B cell (primary cell): ENCODE measurements at regions not wholly inside any gene's neighbourhood (a gene's known extent, or its start where the extent isn't known, plus 50 kb on each side); places are given as distances from the start of the nearest gene placed in this dataset.

Experiments used
- ATAC-seq: fragments of 200-7000 bp; cut with Tn5 transposase; one replicate; pipeline ENCODE4 v1.10.0; 2021; ENCODE audit warnings: low read depth, mild to moderate bottlenecking, moderate number of reproducible peaks, moderate library complexity
- CTCF ChIA-PET: fragments of 350-600 bp; sonication (Branson Sonifier 250); formaldehyde crosslinking; loops from one replicate; lab custom pipeline; 2021; ENCODE audit warnings: antibody characterized with exemption, inconsistent platforms; lab: Charles Lee
- POLR2A ChIA-PET: fragments of 350-600 bp; sonication (Branson Sonifier 250); formaldehyde crosslinking; loops from one replicate; lab custom pipeline; 2021; ENCODE audit warnings: antibody characterized with exemption; lab: Charles Lee
- DNase-seq: peaks from one replicate; pipeline ENCODE4 v3.0.0; 2013
- H2AFZ ChIP-seq: 2 replicates; pipeline ENCODE4 v1.6.1; 2012; ENCODE audit warnings: mild to moderate bottlenecking, low read depth, low read length; ENCODE audit not compliant: insufficient read depth, poor library complexity, severe bottlenecking
- H3K27ac ChIP-seq, 2 donors: 1 replicate in 1 of 2; 2 replicates in 1 of 2; pipeline ENCODE4 v1.5.1; 2012 to 2013; ENCODE audit warnings: low read length in 2 of 2, mild to moderate bottlenecking in 2 of 2, moderate library complexity in 1 of 2
- H3K27me3 ChIP-seq, 4 experiments: fragments of 200-600 bp in 1 of 4; sonication (generic) in 1 of 4; replicated peaks in 1 of 4; 1 replicate in 2 of 4; 2 replicates in 2 of 4; pipeline versions ENCODE4 v1.6.1 to v1.7.0; 2013 to 2016; ENCODE audit warnings: low read length in 3 of 4, mild to moderate bottlenecking in 2 of 4, mixed read lengths in 1 of 4, moderate library complexity in 1 of 4; ENCODE audit not compliant: insufficient read depth in 4 of 4, control insufficient read depth in 3 of 4; ENCODE audit errors: control extremely low read depth in 1 of 4
- H3K36me3 ChIP-seq, 2 experiments: replicated peaks in 1 of 2; 1 replicate in 1 of 2; 2 replicates in 1 of 2; pipeline versions ENCODE4 v1.6.1 to v1.7.1; 2013; ENCODE audit warnings: low read length in 1 of 2; ENCODE audit not compliant: insufficient read depth in 2 of 2, control insufficient read depth in 1 of 2; ENCODE audit errors: control extremely low read depth in 1 of 2, extremely low read depth in 1 of 2
- H3K4me1 ChIP-seq, 2 donors: fragments of 200-600 bp in 1 of 2; sonication (generic) in 1 of 2; 1 replicate in 1 of 2; 2 replicates in 1 of 2; pipeline versions ENCODE4 v1.5.1 to v1.6.1; 2013 to 2017; ENCODE audit warnings: low read length in 2 of 2; ENCODE audit not compliant: control insufficient read depth in 2 of 2, insufficient read depth in 2 of 2
- H3K4me2 ChIP-seq: replicated peaks from 2 replicates; pipeline ENCODE3; 2012; ENCODE audit warnings: mild to moderate bottlenecking, low read depth, low read length; ENCODE audit not compliant: poor library complexity, severe bottlenecking
- H3K4me3 ChIP-seq, 5 experiments: fragments of 200-600 bp in 1 of 5; sonication (generic) in 1 of 5; 1 replicate in 3 of 5; 2 replicates in 2 of 5; pipeline versions ENCODE4 v1.5.1 to v1.7.0; 2011 to 2016; ENCODE audit warnings: low read length in 4 of 5, mild to moderate bottlenecking in 4 of 5, low read depth in 2 of 5, control low read depth in 1 of 5, moderate library complexity in 1 of 5; ENCODE audit not compliant: insufficient read depth in 1 of 5; ENCODE audit errors: control extremely low read depth in 1 of 5, extremely low read depth in 1 of 5
- H3K79me2 ChIP-seq: fragments of 200-600 bp; sonication (generic); one replicate; pipeline ENCODE4 v1.6.0; 2016; ENCODE audit warnings: low read length; ENCODE audit not compliant: control insufficient read depth, insufficient read depth
- H3K9ac ChIP-seq: fragments of 200-600 bp; sonication (generic); 2 replicates; pipeline ENCODE4 v1.6.1; 2017; ENCODE audit warnings: mild to moderate bottlenecking, low read length, moderate library complexity
- H3K9me3 ChIP-seq, 3 donors: one replicate each; pipeline versions ENCODE4 v1.6.1 to v1.7.1; 2013; ENCODE audit warnings: low read length in 2 of 3; ENCODE audit not compliant: control insufficient read depth in 2 of 3, insufficient read depth in 1 of 3; ENCODE audit errors: control extremely low read depth in 1 of 3
- H4K20me1 ChIP-seq: 2 replicates; pipeline ENCODE4 v1.6.0; 2012; ENCODE audit warnings: mild to moderate bottlenecking, low read length; ENCODE audit not compliant: insufficient read depth, control insufficient read depth, poor library complexity, severe bottlenecking
- H3K27ac Mint-ChIP-seq: one replicate; pipeline ENCODE4 v1.8.0; 2021; ENCODE audit warnings: mixed read lengths
- H3K27me3 Mint-ChIP-seq: one replicate; pipeline ENCODE4 v1.8.0; 2021; ENCODE audit warnings: mixed read lengths
- H3K4me1 Mint-ChIP-seq: one replicate; pipeline ENCODE4 v1.8.0; 2021; ENCODE audit warnings: mixed read lengths
- H3K4me3 Mint-ChIP-seq: one replicate; pipeline ENCODE4 v1.8.0; 2021; ENCODE audit warnings: mixed read lengths
- H3K9me3 Mint-ChIP-seq: one replicate; pipeline ENCODE4 v1.8.0; 2022; ENCODE audit warnings: mixed read lengths; ENCODE audit not compliant: insufficient read depth
- CTCF ChIP-seq: fragments of 200-600 bp; IDR thresholded peaks from one replicate; pipeline ENCODE4 v1.8.0; 2022; ENCODE audit warnings: antibody characterized with exemption, mild to moderate bottlenecking
- EZH2 ChIP-seq: IDR thresholded peaks from 2 replicates; pipeline ENCODE4 v1.6.1; 2012; ENCODE audit warnings: borderline replicate concordance, low read depth, mild to moderate bottlenecking, moderate library complexity, low read length; ENCODE audit not compliant: insufficient read depth, poor library complexity, severe bottlenecking
- WGBS: methylation state at CpG from one replicate; pipeline ENCODE4 v1.1.5; 2013; ENCODE audit warnings: missing lambda C conversion rate; ENCODE audit not compliant: insufficient coverage; 5-methylcytosine and 5-hydroxymethylcytosine counted together
- intact Hi-C: fragments of 100-400 bp; cut with micrococcal nuclease; formaldehyde crosslinking; loops from one replicate; pipeline ENCODE4 v1.10.0; 2022

GRCh38 chr4:3821580-3822229 is 55.5 kb downstream of the ADRA2C start:
- WGBS = 81% methylated on average over 13 of the region's 15 CpGs
- H3K27ac Mint-ChIP-seq = no peak overlapping the region

More at GRCh38 chr4:3821580-3822229, 55.5 kb downstream of the ADRA2C start:
- H2AFZ ChIP-seq = no peak overlapping the region
- DNase-seq (no peak), ATAC-seq (no peak)
- H3K9ac ChIP-seq = no peak overlapping the region
- ChIA-PET CTCF (no interaction called here), POLR2A (no interaction called here)
- H3K9me3 Mint-ChIP-seq = no peaks in the 10 kb centered on the region
- no peak for TF ChIP-seq CTCF
- TF ChIP-seq EZH2 = no peak
- no peaks in the 10 kb centered on the region for H3K4me1 Mint-ChIP-seq
- no peak overlapping the region for H3K27ac ChIP-seq
- peaks cover 0 to 20% (median 0%) of the 10 kb centered on the region in 3 donors for H3K9me3 ChIP-seq
- no peak overlapping the region for H3K4me3 Mint-ChIP-seq
- H3K4me3 ChIP-seq = no peak overlapping the region
- no peaks in the 10 kb centered on the region for H3K79me2 ChIP-seq
- no peaks in the 10 kb centered on the region for H4K20me1 ChIP-seq
- no peaks in the 10 kb centered on the region for H3K27me3 ChIP-seq
- H3K4me1 ChIP-seq = no peaks in the 10 kb centered on the region
- intact Hi-C loops = no loop called here
- H3K36me3 ChIP-seq = no peaks in the 10 kb centered on the region
- H3K4me2 ChIP-seq = no peak overlapping the region
- H3K27me3 Mint-ChIP-seq = no peaks in the 10 kb centered on the region
